Activated CD8-positive, alpha-beta memory T cell treated with anti-CD3 and anti-CD28 coated beads for 24 hours (primary cell): ENCODE measurements at regions not wholly inside any gene's neighbourhood (a gene's known extent, or its start where the extent isn't known, plus 50 kb on each side); places are given as distances from the start of the nearest gene placed in this dataset.
"Not testable (repeated sequence)": the region's sequence is repeated elsewhere in the genome, so short reads cannot be mapped to it uniquely, and the experiment has no call there.

Experiments
- DNase-seq: peaks from one replicate; pipeline ENCODE4 v3.0.0-alpha.2; 2020

GRCh38 chr9:110128664-110129329 is 79.2 kb downstream of the C9orf152 start:
- DNase-seq: no peak

GRCh38 chr9:110129425-110129824 is 78.5 kb downstream of the C9orf152 start:
- no peak for DNase-seq

- DNase-seq: no peak
These were observed 77.7 kb downstream of the C9orf152 start for GRCh38 chr9:110130211-110130610.

- no peak for DNase-seq
These were observed 77.1 kb downstream of the C9orf152 start for GRCh38 chr9:110130791-110131416.

- DNase-seq: no peak
These were observed 76.5 kb downstream of the C9orf152 start for GRCh38 chr9:110131499-110131898.

- not testable (repeated sequence) for DNase-seq
These were observed 75.4 kb downstream of the C9orf152 start for GRCh38 chr9:110132531-110132930.

- no peak for DNase-seq
These were observed 74.9 kb downstream of the C9orf152 start for GRCh38 chr9:110133059-110133458.

GRCh38 chr9:110133608-110134210 is 74.2 kb downstream of the C9orf152 start:
- no peak for DNase-seq

- DNase-seq: no peak
These were observed 72.1 kb downstream of the C9orf152 start for GRCh38 chr9:110135846-110136245.

GRCh38 chr9:110136802-110137201 is 71.2 kb downstream of the C9orf152 start:
- DNase-seq: no peak

GRCh38 chr9:110140276-110140675 is 67.7 kb downstream of the C9orf152 start:
- DNase-seq: no peak

GRCh38 chr9:110141227-110141793 is 66.6 kb downstream of the C9orf152 start:
- DNase-seq: no peak

GRCh38 chr9:110142253-110142652 is 65.7 kb downstream of the C9orf152 start:
- DNase-seq: no peak

- no peak for DNase-seq
These were observed 65.0 kb downstream of the C9orf152 start for GRCh38 chr9:110142868-110143481.

GRCh38 chr9:110143485-110143884 is 64.5 kb downstream of the C9orf152 start:
- DNase-seq: no peak

GRCh38 chr9:110143950-110144545 is 63.9 kb downstream of the C9orf152 start:
- no peak for DNase-seq

- no peak for DNase-seq
These were observed 61.6 kb downstream of the C9orf152 start for GRCh38 chr9:110146373-110146772.

- DNase-seq: no peak
These were observed 59.6 kb downstream of the C9orf152 start for GRCh38 chr9:110148384-110148783.

GRCh38 chr9:110148891-110149290 is 59.1 kb downstream of the C9orf152 start:
- no peak for DNase-seq
